Choroid plexus epithelial cell (primary cell): ENCODE measurements at regions not wholly inside any gene's neighbourhood (a gene's known extent, or its start where the extent isn't known, plus 50 kb on each side); places are given as distances from the start of the nearest gene placed in this dataset.
"Not testable (repeated sequence)": the region's sequence is repeated elsewhere in the genome, so short reads cannot be mapped to it uniquely, and the experiment has no call there.

Experiments
- DNase-seq: peaks from one replicate; pipeline ENCODE4 v3.0.0-alpha.2; 2010; ENCODE audit warnings: low read depth
- H3K4me3 ChIP-seq: 2 replicates; pipeline ENCODE4 v1.5.1; 2011; ENCODE audit warnings: low read depth, mild to moderate bottlenecking, control low read depth, low read length, moderate library complexity
- CTCF ChIP-seq: conservative IDR thresholded peaks from 2 replicates; pipeline ENCODE4 v1.5.1; 2011; ENCODE audit warnings: low read depth, mild to moderate bottlenecking, control low read depth, inconsistent platforms, low read length, moderate library complexity

GRCh38 chr2:37752766-37753165, 81.3 kb upstream of the CDC42EP3 start:
- no peak overlapping the region for H3K4me3 ChIP-seq
- no peak for TF ChIP-seq CTCF
- DNase-seq = no peak

- no peak overlapping the region for H3K4me3 ChIP-seq
- no peak for DNase-seq
- no peak for TF ChIP-seq CTCF
Measured at GRCh38 chr2:37753758-37754157, 82.3 kb upstream of the CDC42EP3 start.

- H3K4me3 ChIP-seq, DNase-seq: not testable (repeated sequence)
Measured at GRCh38 chr2:37755961-37756559, 84.6 kb upstream of the CDC42EP3 start.

GRCh38 chr2:37757456-37757855, 86.0 kb upstream of the CDC42EP3 start:
- not testable (repeated sequence) for DNase-seq, H3K4me3 ChIP-seq

- not testable (repeated sequence) for H3K4me3 ChIP-seq, DNase-seq
Measured at GRCh38 chr2:37758141-37758601, 86.7 kb upstream of the CDC42EP3 start.

GRCh38 chr2:37759989-37760388, 88.5 kb upstream of the CDC42EP3 start:
- not testable (repeated sequence) for DNase-seq, H3K4me3 ChIP-seq

- TF ChIP-seq CTCF = no peak
- DNase-seq = no peak
- H3K4me3 ChIP-seq = no peak overlapping the region
Measured at GRCh38 chr2:37760471-37760870, 89.0 kb upstream of the CDC42EP3 start.

GRCh38 chr2:37762281-37762680, 90.8 kb upstream of the CDC42EP3 start:
- not testable (repeated sequence) for H3K4me3 ChIP-seq, DNase-seq

GRCh38 chr2:37764739-37765138, 93.3 kb upstream of the CDC42EP3 start:
- DNase-seq = peak; percentile 50

More at GRCh38 chr2:37764739-37765138, 93.3 kb upstream of the CDC42EP3 start:
- H3K4me3 ChIP-seq = no peak overlapping the region
- no peak for TF ChIP-seq CTCF
